SK-N-SH treated with all-trans-retinoic acid at 6 μM for 48 hours (cell line): ENCODE measurements at regions not wholly inside any gene's neighbourhood (a gene's known extent, or its start where the extent isn't known, plus 50 kb on each side); places are given as distances from the start of the nearest gene placed in this dataset.

Experiments
- BACH2 ChIP-seq: fragments of 250-450 bp; sonication (Bioruptor Pico); IDR thresholded peaks from 2 replicates; pipeline ENCODE4 v1.9.0; 2021; ENCODE audit warnings: mild to moderate bottlenecking, borderline replicate concordance
- ISL1 ChIP-seq: fragments of 250-450 bp; sonication (Bioruptor Pico); IDR thresholded peaks from 2 replicates; pipeline ENCODE4 v2.1.2; 2022; ENCODE audit warnings: mild to moderate bottlenecking, moderate library complexity
- PATZ1 ChIP-seq: fragments of 250-450 bp; sonication (Bioruptor Pico); IDR thresholded peaks from 2 replicates; pipeline ENCODE4 v1.8.0; 2020; ENCODE audit warnings: mild to moderate bottlenecking, moderate library complexity, borderline replicate concordance
- ZFP3 ChIP-seq: fragments of 250-450 bp; sonication (Bioruptor Pico); IDR thresholded peaks from 2 replicates; pipeline ENCODE4 v1.5.0; 2020; ENCODE audit warnings: mild to moderate bottlenecking, moderate library complexity
- ZFP30 ChIP-seq: fragments of 450-650 bp; formaldehyde crosslinking; IDR thresholded peaks from 2 replicates; pipeline ENCODE4 v1.5.0; 2022; ENCODE audit warnings: mild to moderate bottlenecking, moderate library complexity
- ZNF565 ChIP-seq: fragments of 450-650 bp; formaldehyde crosslinking; conservative IDR thresholded peaks from 2 replicates; pipeline ENCODE4 v1.5.0; 2020; ENCODE audit warnings: low read depth, mild to moderate bottlenecking, moderate library complexity
- TF ChIP-seq, protein P1 (sequence below): fragments of 250-450 bp; sonication (Bioruptor Pico); IDR thresholded peaks from 2 replicates; pipeline ENCODE4 v1.5.1; 2021; ENCODE audit warnings: mild to moderate bottlenecking, moderate library complexity

DNA sequence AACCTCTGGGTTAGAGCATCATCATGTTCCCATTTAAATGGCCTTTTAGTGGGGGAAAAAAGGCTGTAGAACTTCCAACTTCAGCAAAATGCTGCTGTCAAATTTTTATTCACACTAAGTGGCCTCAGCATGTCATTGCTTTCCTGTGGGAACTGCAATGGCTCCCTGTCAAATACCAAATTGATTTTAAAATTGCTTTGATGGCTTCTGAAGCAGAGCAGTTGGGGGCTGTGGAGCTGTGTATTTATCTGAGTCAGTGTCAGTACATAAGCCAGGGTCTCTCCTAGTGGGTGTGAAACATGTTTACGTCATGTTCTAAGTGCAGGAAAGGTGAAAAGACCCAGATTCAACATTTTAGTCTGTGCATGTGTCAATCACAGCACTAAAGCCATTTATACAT lies 171.3 kb downstream of the CDH19 start:
- TF ChIP-seq, protein P1, sequence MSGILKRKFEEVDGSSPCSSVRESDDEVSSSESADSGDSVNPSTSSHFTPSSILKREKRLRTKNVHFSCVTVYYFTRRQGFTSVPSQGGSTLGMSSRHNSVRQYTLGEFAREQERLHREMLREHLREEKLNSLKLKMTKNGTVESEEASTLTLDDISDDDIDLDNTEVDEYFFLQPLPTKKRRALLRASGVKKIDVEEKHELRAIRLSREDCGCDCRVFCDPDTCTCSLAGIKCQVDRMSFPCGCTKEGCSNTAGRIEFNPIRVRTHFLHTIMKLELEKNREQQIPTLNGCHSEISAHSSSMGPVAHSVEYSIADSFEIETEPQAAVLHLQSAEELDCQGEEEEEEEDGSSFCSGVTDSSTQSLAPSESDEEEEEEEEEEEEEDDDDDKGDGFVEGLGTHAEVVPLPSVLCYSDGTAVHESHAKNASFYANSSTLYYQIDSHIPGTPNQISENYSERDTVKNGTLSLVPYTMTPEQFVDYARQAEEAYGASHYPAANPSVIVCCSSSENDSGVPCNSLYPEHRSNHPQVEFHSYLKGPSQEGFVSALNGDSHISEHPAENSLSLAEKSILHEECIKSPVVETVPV: no peak
- TF ChIP-seq ZFP30 (no peak), PATZ1 (CRISPR knock-in tag) (no peak), ZNF565 (no peak), BACH2 (CRISPR knock-in tag) (no peak), ISL1 (CRISPR knock-in tag) (no peak), ZFP3 (CRISPR knock-in tag) (no peak)
